ENCODE measurements at regions not wholly inside any gene's neighbourhood (a gene's known extent, or its start where the extent isn't known, plus 50 kb on each side); places are given as distances from the start of the nearest gene placed in this dataset.

GRCh38 chr1:72634946-72635345 is 352.6 kb upstream of the NEGR1 start:
- intact Hi-C loops (cut with DNase I; ENCODE audit: low total_unique reads) = no loop called here
- no peak overlapping the region for H3K27ac ChIP-seq
- no peak for DNase-seq

GRCh38 chr1:72631449-72631848 is 349.1 kb upstream of the NEGR1 start:
- Histone ChIP-seq H3K9me3 (no peaks in the 10 kb centered on the region), H3K27ac (no peak overlapping the region), H3K36me3 (no peaks in the 10 kb centered on the region), H3K27me3 (no peaks in the 10 kb centered on the region), H3K4me3 (no peak overlapping the region), H3K4me1 (no peaks in the 10 kb centered on the region)
- intact Hi-C loops (cut with DNase I; ENCODE audit: low total_unique reads) = no loop called here
- TF ChIP-seq POLR2A (IDR thresholded peaks at IDR 0.05) (no peak), CTCF (IDR thresholded peaks at IDR 0.05) (no peak)
- no peak for DNase-seq

More at GRCh38 chr1:72634946-72635345, 352.6 kb upstream of the NEGR1 start:
- H3K4me3 ChIP-seq = no peak overlapping the region
- no peak for TF ChIP-seq POLR2A (IDR thresholded peaks at IDR 0.05)
- no peak for TF ChIP-seq CTCF (IDR thresholded peaks at IDR 0.05)
- no peaks in the 10 kb centered on the region for H3K4me1 ChIP-seq
- no peaks in the 10 kb centered on the region for H3K9me3 ChIP-seq
- no peaks in the 10 kb centered on the region for H3K27me3 ChIP-seq
- no peaks in the 10 kb centered on the region for H3K36me3 ChIP-seq

GRCh38 chr1:72623299-72623708 is 341.0 kb upstream of the NEGR1 start:
- Histone ChIP-seq H3K4me1 (no peaks in the 10 kb centered on the region), H3K27ac (no peak overlapping the region), H3K27me3 (no peaks in the 10 kb centered on the region), H3K9me3 (no peaks in the 10 kb centered on the region), H3K36me3 (no peaks in the 10 kb centered on the region), H3K4me3 (no peak overlapping the region)
- no peak for DNase-seq
- TF ChIP-seq POLR2A (IDR thresholded peaks at IDR 0.05) (no peak), CTCF (IDR thresholded peaks at IDR 0.05) (peak in 3 of 4 experiments; percentile 4 to 21 (median 8))
- intact Hi-C loops (cut with DNase I; ENCODE audit: low total_unique reads) = no loop called here

- Histone ChIP-seq H3K36me3 (no peaks in the 10 kb centered on the region), H3K4me3 (no peak overlapping the region), H3K27ac (no peak overlapping the region), H3K4me1 (no peaks in the 10 kb centered on the region), H3K27me3 (no peaks in the 10 kb centered on the region), H3K9me3 (no peaks in the 10 kb centered on the region)
- DNase-seq = no peak
- no peak for TF ChIP-seq POLR2A (IDR thresholded peaks at IDR 0.05)
- no peak for TF ChIP-seq CTCF (IDR thresholded peaks at IDR 0.05)
- intact Hi-C loops (cut with DNase I; ENCODE audit: low total_unique reads) = no loop called here
Observed at GRCh38 chr1:72620453-72620852, 338.1 kb upstream of the NEGR1 start.

- Histone ChIP-seq H3K4me1 (no peaks in the 10 kb centered on the region), H3K9me3 (no peaks in the 10 kb centered on the region), H3K27ac (no peak overlapping the region), H3K36me3 (no peaks in the 10 kb centered on the region), H3K27me3 (no peaks in the 10 kb centered on the region), H3K4me3 (no peak overlapping the region)
- TF ChIP-seq CTCF (IDR thresholded peaks at IDR 0.05) (no peak), POLR2A (IDR thresholded peaks at IDR 0.05) (no peak)
- DNase-seq = no peak
- intact Hi-C loops (cut with DNase I; ENCODE audit: low total_unique reads) = no loop called here
Observed at GRCh38 chr1:72606216-72606810, 324.0 kb upstream of the NEGR1 start.

Measured in uterus (tissue), 3 donors.